SKM-1 treated with dmso at 0.1 percent for 144 hours (cell line): ENCODE measurements at regions not wholly inside any gene's neighbourhood (a gene's known extent, or its start where the extent isn't known, plus 50 kb on each side); places are given as distances from the start of the nearest gene placed in this dataset.

Source experiments
- DNase-seq: peaks from one replicate; lab custom pipeline; 2025; ENCODE audit not compliant: unreplicated experiment; lab: John Stamatoyannopoulos, UW

DNA sequence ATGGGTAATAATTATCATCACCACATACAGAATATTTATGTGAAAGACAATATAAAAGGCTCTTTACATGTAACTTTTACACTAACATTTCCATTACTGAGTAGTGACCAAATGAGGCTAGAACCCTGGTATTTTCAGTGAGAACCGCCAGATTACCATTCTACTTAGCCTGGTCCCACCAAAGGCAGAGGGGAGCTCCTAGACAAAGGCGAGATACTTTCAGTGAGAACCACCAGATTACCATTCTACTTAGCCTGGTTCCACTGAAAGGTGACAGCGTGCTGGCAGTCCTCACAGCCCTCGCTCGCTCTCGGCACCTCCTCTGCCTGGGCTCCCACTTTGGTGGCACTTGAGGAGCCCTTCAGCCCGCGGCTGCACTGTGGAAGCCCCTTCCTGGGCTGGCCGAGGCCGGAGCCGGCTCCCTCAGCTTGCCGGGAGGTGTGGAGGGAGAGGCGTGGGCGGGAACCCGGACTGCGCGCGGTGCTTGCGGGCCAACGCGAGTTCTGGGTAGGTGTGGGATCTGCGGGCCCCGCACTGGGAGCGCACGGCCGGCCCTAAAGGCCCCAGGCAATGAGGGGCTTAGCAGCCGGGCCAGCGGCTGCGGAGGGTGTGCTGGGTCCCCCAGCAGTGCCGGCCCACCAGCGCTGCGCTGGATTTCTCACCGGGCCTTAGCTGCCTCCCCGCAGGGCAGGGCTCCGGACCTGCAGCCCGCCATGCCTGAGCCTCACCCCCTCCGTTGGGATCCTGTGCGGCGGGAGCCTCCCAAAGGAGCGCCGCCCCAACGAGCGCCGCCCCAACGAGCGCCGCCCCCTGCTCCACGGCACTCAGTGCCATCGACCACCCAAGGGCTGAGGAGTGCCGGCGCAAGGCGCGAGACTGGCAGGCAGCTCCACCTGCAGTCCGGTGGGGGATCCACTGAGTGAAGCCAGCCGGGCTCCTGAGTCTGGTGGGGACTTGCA lies 1276.1 kb downstream of the PCDH7 start:
- DNase-seq, result no peak

GRCh38 chr4:31998807-31999206 lies 1278.6 kb downstream of the PCDH7 start:
- no peak for DNase-seq

DNA sequence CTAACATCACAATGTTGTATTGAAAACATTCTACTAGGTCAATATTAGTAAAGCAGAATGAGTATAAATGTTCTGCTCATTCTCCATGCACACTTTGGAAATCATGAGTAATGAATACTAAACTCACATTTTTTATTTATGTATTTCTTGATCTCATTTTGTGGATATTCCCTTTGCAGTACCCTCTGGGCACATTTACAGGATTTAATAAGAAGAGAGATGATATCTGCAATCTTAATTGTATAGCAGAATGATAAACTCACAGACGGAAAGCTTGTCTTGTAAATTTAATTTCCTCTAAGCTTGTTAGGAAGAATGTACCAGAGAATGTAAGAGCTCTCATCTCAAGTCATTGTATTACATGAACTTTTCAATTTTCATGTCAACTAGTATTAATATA lies 1279.7 kb downstream of the PCDH7 start:
- no peak for DNase-seq

DNA sequence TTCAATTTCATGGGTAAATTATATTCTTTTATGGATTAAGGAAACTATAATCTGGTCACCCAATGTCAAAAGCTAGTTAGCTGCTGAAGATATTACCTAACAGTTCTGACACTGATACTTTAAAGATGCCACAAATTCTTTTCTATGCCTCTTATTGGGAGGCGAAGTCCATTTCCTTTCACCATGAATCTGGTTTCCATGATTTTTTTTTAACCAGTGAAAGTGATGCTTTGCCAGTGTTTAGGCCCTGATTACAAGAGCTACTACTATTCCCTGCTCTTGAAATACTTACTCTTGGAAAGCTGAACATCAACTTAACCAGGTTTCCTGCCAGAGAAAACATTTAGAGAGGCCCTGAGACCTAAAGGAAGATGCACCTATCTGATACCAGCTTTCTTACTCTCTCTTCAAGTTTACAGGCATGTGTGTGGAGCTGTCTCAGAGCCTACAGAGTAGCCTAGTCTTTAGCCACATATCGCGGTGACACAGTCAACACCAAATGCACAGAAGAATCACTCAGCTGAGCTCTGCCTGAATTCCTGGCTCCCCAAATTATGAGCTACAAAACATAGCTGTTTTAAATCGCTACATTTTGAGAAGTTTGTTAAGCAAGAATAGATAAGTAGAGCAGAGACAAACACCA lies 1280.8 kb downstream of the PCDH7 start:
- DNase-seq, result no peak

- no peak for DNase-seq
Observed at GRCh38 chr4:32002037-32002747, 1282.0 kb downstream of the PCDH7 start.

- DNase-seq, result no peak
Observed at GRCh38 chr4:32003548-32003947, 1283.4 kb downstream of the PCDH7 start.

DNA sequence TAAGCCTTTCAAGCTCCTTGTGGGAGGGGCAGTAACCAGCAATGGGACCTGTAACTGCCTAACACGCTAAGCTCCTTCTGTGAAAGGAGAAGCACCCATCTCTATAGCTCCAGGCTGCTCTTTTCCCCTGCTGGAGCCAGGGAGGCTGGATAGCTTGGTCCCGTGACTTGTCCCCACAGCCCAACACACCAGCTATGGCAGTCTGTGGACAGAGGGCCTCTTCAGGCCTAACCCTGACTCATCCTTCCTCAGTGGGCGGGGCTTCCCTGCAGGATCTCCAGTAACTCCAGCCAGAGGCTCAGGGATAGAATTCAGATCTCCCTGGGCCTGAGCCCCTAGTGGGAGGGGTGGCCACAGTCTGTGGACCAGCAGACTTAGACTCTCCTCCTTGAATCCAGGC lies 1290.1 kb downstream of the PCDH7 start:
- no peak for DNase-seq

- no peak for DNase-seq
Observed at GRCh38 chr4:32022071-32022470, 1301.9 kb downstream of the PCDH7 start.

GRCh38 chr4:32025851-32026459 lies 1305.8 kb downstream of the PCDH7 start:
- peak; percentile 15 for DNase-seq

DNA sequence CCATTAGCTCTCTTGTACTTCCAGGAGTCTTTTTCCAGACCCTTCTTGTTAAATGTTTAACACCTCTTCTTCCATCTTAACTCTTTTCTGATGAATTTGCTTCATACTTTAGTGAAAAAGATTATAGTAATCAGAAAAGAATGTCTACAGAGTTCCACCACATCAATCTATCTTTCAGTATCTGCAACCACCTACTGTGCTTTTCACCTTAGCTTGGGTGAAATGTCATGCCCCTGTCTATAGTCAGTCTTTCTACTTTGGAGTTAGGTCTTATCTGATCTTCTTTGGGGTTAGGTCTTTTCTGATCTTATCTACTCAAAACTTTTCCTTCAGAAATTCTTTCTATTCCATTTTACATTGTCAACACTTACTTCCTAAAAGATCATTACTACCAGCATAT lies 1310.2 kb downstream of the PCDH7 start:
- DNase-seq, result no peak

- no peak for DNase-seq
Observed at GRCh38 chr4:32031026-32031425, 1310.9 kb downstream of the PCDH7 start.

DNA sequence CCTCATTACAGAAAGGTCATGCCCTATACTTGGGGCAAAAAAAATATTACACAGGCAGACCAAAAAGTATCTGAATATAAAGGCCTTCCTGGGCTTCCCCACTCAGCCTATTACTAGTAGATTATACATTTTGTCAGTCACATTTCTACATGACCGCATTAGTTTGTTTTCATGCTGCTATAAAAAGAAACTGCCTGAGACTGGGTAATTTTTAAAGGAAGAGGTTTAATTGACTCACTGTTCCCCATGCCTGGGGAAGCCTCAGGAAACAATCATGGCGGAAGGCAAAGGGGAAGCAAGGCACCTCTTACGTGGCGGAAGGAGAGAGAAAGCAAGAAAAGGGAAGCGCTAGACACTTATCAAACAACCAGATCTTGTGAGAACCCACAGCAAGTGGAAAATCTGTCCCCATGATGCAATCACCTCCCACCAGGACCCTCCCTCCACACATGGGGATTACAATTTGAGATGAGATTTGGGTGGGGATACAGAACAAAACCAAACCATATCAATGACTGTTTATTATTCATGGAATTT lies 1312.0 kb downstream of the PCDH7 start:
- peak; percentile 91 for DNase-seq

DNA sequence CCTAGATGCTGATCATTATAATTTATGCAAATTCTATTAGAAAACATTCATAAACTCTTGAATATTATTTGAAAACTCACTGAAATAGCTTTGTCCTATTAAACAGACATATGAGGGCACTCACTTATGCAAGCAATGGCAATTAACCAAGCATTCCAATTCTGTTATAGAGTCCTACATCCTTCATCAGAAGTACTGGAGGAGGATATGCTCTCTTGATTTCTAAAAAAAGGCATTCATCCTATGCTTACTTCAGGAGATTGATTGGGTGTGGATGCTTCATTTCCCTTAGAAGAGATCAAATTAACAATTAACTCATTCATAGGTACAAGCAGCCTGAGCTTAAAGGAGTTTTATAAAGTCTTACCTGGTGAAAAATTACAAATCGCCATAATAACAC lies 1317.2 kb downstream of the PCDH7 start:
- DNase-seq, result no peak

GRCh38 chr4:32042486-32043247 lies 1322.5 kb downstream of the PCDH7 start:
- no peak for DNase-seq

DNA sequence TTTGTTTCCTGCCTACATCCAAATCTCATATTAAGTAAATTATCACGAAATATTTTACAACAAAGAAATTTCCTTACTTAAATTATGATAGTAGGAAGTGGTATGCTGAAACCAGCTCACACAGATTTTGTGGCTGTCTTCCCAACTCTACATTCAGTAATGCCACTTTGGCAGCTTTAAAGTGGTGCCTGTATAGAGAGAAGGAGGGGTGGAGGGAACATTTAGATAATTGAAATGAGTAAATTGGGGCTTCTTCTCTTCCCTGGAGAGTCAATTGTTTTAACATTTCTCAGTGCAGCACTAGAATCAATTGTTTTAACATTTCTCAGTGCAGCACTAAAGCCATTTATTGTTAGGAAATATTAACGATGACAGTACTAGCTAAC lies 1323.1 kb downstream of the PCDH7 start:
- no peak for DNase-seq

DNA sequence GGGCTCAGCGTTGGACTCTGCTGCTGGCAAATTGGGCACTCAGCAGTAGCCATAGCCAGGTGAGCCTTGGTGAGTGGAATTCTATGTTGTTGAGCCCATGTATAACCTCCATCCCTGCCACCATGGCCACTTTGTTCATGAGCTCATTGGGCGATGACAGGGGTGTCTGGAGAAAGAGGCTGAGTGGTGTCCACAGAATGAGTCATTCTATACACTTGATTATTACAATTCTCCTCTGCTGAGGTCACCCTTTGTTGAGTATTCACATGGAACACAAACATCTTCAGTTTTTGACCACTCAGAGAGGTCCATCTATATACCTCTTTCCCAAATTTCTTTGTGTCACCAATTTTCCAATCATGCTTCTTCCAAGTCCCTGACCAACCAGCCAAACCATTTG lies 1341.7 kb downstream of the PCDH7 start:
- no peak for DNase-seq

DNA sequence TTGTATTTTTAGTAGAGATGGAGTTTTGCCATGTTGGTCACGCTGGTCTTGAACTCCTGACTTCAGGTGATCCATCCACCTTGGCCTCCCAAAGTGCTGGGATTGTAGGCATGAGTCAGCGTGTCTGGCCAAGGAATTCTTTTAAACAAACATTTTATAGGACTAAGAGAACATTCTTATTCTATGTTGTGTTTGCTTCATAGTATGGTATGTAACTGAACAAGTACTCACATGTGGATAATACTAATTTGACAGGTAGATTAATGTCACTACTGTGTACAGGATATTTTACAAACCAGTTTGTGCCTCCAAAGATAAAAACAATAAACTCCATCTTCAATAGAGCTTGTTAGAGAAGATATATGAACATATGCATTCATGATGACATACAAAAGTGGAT lies 1353.4 kb downstream of the PCDH7 start:
- DNase-seq, result no peak

DNA sequence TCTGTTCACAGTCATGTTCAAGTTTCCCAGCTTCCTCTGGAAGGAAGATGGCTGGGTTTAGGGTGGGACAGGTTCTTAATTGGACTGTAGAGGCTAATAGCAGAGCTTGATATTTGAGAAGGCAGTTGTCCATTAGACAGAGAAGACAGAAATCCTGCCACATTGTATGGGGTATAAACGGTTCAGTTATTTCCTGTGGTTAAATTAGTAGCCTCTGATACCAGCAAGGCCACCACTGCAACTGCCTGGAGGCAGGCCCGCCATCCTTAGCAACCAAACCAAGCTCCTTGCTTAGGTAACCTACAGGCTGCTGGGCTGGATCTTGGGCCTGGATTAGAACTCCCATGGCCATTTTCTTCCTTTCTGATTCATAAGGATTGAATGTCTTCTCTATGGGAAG lies 1367.0 kb downstream of the PCDH7 start:
- no peak for DNase-seq

- no peak for DNase-seq
Observed at GRCh38 chr4:32094987-32095386, 1374.8 kb downstream of the PCDH7 start.

- no peak for DNase-seq
Observed at GRCh38 chr4:32102896-32103295, 1382.7 kb downstream of the PCDH7 start.
